ENCODE measurements at regions not wholly inside any gene's neighbourhood (a gene's known extent, or its start where the extent isn't known, plus 50 kb on each side); places are given as distances from the start of the nearest gene placed in this dataset.

DNA sequence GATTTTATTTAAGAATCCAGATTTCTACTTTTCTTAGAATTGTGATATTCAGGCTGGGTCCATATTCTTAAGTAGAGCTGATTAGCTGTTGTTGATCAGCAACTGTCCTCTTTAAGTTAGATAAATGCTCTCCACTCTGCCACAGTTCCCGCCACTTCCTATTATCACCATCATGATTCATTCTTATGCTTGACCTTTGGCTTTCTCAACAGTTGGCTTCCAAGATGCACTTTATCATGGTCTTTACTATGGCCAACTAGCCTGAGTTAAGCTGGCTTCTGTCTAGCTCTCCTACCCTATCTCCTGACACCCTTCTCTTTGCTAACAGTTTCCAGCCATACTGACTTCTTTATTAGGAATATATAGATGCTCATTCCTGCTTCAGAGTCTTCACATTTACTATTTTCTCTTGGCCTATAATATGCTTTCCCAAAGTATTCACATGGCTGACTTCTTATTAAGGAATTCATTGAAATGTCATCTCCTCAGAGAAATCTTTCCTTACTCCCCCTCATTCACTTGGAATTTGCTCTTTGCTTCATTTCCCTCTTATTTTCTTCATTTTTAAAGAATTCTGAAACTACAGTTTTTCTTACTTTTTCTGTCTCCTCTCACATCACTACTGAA, 149.0 kb upstream of the IGF1 start (continued):
- TF ChIP-seq KDM1A (IDR thresholded peaks at IDR 0.05; ENCODE audit: borderline replicate concordance, low read length): no peak

Measured in H1 (cell line).